Fibroblast of lung (primary cell): ENCODE measurements at regions not wholly inside any gene's neighbourhood (a gene's known extent, or its start where the extent isn't known, plus 50 kb on each side); places are given as distances from the start of the nearest gene placed in this dataset.

Source experiments
- DNase-seq, 2 donors: peaks; one replicate each; pipeline versions ENCODE4 v3.0.0 to v3.0.0-alpha.2; 2010; ENCODE audit warnings: low read depth in 2 of 2
- H2AFZ ChIP-seq: 2 replicates; pipeline ENCODE4 v1.5.1; 2012; ENCODE audit warnings: low read length, control low read depth, inconsistent platforms
- H3K27ac ChIP-seq: 2 replicates; pipeline ENCODE4 v1.5.1; 2011; ENCODE audit warnings: low read length, control low read depth; ENCODE audit not compliant: insufficient read depth
- H3K27me3 ChIP-seq: 2 replicates; pipeline ENCODE4 v1.5.1; 2011; ENCODE audit warnings: mild to moderate bottlenecking, low read length; ENCODE audit not compliant: control insufficient read depth, insufficient read depth
- H3K36me3 ChIP-seq: 2 replicates; pipeline ENCODE4 v1.5.1; 2011; ENCODE audit warnings: low read length; ENCODE audit not compliant: control insufficient read depth, insufficient read depth
- H3K4me1 ChIP-seq: 2 replicates; pipeline ENCODE4 v1.5.1; 2011; ENCODE audit warnings: low read length; ENCODE audit not compliant: control insufficient read depth, insufficient read depth; ENCODE audit errors: extremely low read depth
- H3K4me2 ChIP-seq: 2 replicates; pipeline ENCODE4 v1.5.1; 2011; ENCODE audit warnings: low read length, control low read depth; ENCODE audit not compliant: insufficient read depth; ENCODE audit errors: extremely low read depth
- H3K4me3 ChIP-seq, 4 experiments: fragments of 200-600 bp in 1 of 4; sonication (generic) in 1 of 4; replicated peaks in 1 of 4; 2 replicates each; pipeline ENCODE4 v1.5.1; 2011 to 2016; ENCODE audit warnings: low read length in 4 of 4, low read depth in 3 of 4, mild to moderate bottlenecking in 3 of 4, control low read depth in 2 of 4, inconsistent platforms in 1 of 4, mixed read lengths in 1 of 4; ENCODE audit not compliant: insufficient read depth in 1 of 4; ENCODE audit errors: control extremely low read depth in 1 of 4
- H3K79me2 ChIP-seq: 2 replicates; pipeline ENCODE4 v1.5.1; 2012; ENCODE audit warnings: mild to moderate bottlenecking, low read length, inconsistent platforms; ENCODE audit not compliant: control insufficient read depth, insufficient read depth
- H3K9ac ChIP-seq: 2 replicates; pipeline ENCODE4 v1.5.1; 2011; ENCODE audit warnings: mild to moderate bottlenecking, low read length, control low read depth; ENCODE audit not compliant: insufficient read depth
- H3K9me3 ChIP-seq: 2 replicates; pipeline ENCODE4 v1.5.1; 2012; ENCODE audit warnings: low read depth, low read length; ENCODE audit not compliant: control insufficient read depth, insufficient read depth
- H4K20me1 ChIP-seq: 2 replicates; pipeline ENCODE4 v1.5.1; 2011; ENCODE audit warnings: low read length; ENCODE audit not compliant: control insufficient read depth, insufficient read depth; ENCODE audit errors: extremely low read depth
- CTCF ChIP-seq, 2 donors: IDR thresholded peaks in 1 of 2; conservative IDR thresholded peaks in 1 of 2; 1 replicate in 1 of 2; 2 replicates in 1 of 2; pipeline ENCODE4 v1.5.1; 2011 to 2012; ENCODE audit warnings: low read length in 2 of 2, control low read depth in 1 of 2, inconsistent platforms in 1 of 2, low read depth in 1 of 2, mild to moderate bottlenecking in 1 of 2
- EZH2 ChIP-seq: IDR thresholded peaks from 2 replicates; pipeline ENCODE4 v1.5.1; 2012; ENCODE audit warnings: low read length, control low read depth, mild to moderate bottlenecking; ENCODE audit errors: missing control alignments

- Histone ChIP-seq H2AFZ (no peak overlapping the region), H4K20me1 (no peaks in the 10 kb centered on the region), H3K4me3 (no peak overlapping the region), H3K9ac (no peak overlapping the region), H3K27me3 (no peaks in the 10 kb centered on the region), H3K4me1 (no peaks in the 10 kb centered on the region), H3K4me2 (no peak overlapping the region), H3K36me3 (no peaks in the 10 kb centered on the region), H3K79me2 (no peaks in the 10 kb centered on the region), H3K9me3 (no peaks in the 10 kb centered on the region), H3K27ac (no peak overlapping the region)
- TF ChIP-seq CTCF (conservative IDR thresholded peaks at IDR 0.05 in 1 of 2, IDR thresholded peaks at IDR 0.05 in 1 of 2; ENCODE audit: low read depth in 1 of 2, low read length in 2 of 2) = no peak
- no peak for TF ChIP-seq EZH2
- DNase-seq = peak in 1 of 2 donors; percentile 7
Observed at GRCh38 chr4:63049278-63049677, 1360.0 kb downstream of the TECRL start.

- TF ChIP-seq EZH2 = no peak
- TF ChIP-seq CTCF (conservative IDR thresholded peaks at IDR 0.05 in 1 of 2, IDR thresholded peaks at IDR 0.05 in 1 of 2; ENCODE audit: low read depth in 1 of 2, low read length in 2 of 2) = no peak
- no peaks in the 10 kb centered on the region for H3K9me3 ChIP-seq
- no peaks in the 10 kb centered on the region for H4K20me1 ChIP-seq
- no peak overlapping the region for H3K4me2 ChIP-seq
- H3K27me3 ChIP-seq = no peaks in the 10 kb centered on the region
- DNase-seq = no peak
- no peak overlapping the region for H3K9ac ChIP-seq
- no peaks in the 10 kb centered on the region for H3K36me3 ChIP-seq
- no peaks in the 10 kb centered on the region for H3K4me1 ChIP-seq
- no peak overlapping the region for H2AFZ ChIP-seq
- no peak overlapping the region for H3K4me3 ChIP-seq
- no peak overlapping the region for H3K27ac ChIP-seq
- H3K79me2 ChIP-seq = no peaks in the 10 kb centered on the region
Observed at GRCh38 chr4:63036159-63036866, 1372.9 kb downstream of the TECRL start.

- Histone ChIP-seq H3K79me2 (no peaks in the 10 kb centered on the region), H3K27ac (no peak overlapping the region), H3K4me2 (no peak overlapping the region), H3K4me1 (no peaks in the 10 kb centered on the region), H3K9ac (no peak overlapping the region), H3K4me3 (no peak overlapping the region), H3K27me3 (no peaks in the 10 kb centered on the region), H2AFZ (no peak overlapping the region), H3K36me3 (no peaks in the 10 kb centered on the region), H4K20me1 (no peaks in the 10 kb centered on the region), H3K9me3 (no peaks in the 10 kb centered on the region)
- TF ChIP-seq EZH2 (no peak), CTCF (conservative IDR thresholded peaks at IDR 0.05 in 1 of 2, IDR thresholded peaks at IDR 0.05 in 1 of 2; ENCODE audit: low read depth in 1 of 2, low read length in 2 of 2) (no peak)
- no peak for DNase-seq
Observed at GRCh38 chr4:63029380-63029779, 1379.9 kb downstream of the TECRL start.
